Hypothalamus (tissue), 51 donors: ENCODE measurements at regions not wholly inside any gene's neighbourhood (a gene's known extent, or its start where the extent isn't known, plus 50 kb on each side); places are given as distances from the start of the nearest gene placed in this dataset.
"Not testable (repeated sequence)": the region's sequence is repeated elsewhere in the genome, so short reads cannot be mapped to it uniquely, and the experiment has no call there.

ENCODE experiments used
- DNase-seq, 51 donors: peaks; one replicate each; lab custom pipeline; 2025; lab: John Stamatoyannopoulos, UW

- not testable (repeated sequence) for DNase-seq
Measured at GRCh38 chr11:101216091-101216490, 86.5 kb upstream of the PGR start.

GRCh38 chr11:101215069-101215468 is 85.5 kb upstream of the PGR start:
- DNase-seq = no peak

GRCh38 chr11:101211407-101211975 is 81.9 kb upstream of the PGR start:
- no peak for DNase-seq

GRCh38 chr11:101202614-101203013 is 73.0 kb upstream of the PGR start:
- DNase-seq = no peak

GRCh38 chr11:101199416-101199815 is 69.8 kb upstream of the PGR start:
- no peak for DNase-seq

GRCh38 chr11:101195294-101195693 is 65.7 kb upstream of the PGR start:
- no peak for DNase-seq

- DNase-seq = peak in 1 of 51 donors; percentile 0
Measured at GRCh38 chr11:101188801-101189200, 59.2 kb upstream of the PGR start.

- no peak for DNase-seq
Measured at GRCh38 chr11:101188173-101188572, 58.6 kb upstream of the PGR start.

- DNase-seq = no peak
Measured at GRCh38 chr11:101187748-101188147, 58.1 kb upstream of the PGR start.

GRCh38 chr11:101185985-101186384 is 56.4 kb upstream of the PGR start:
- DNase-seq = no peak

- DNase-seq = no peak
Measured at GRCh38 chr11:101182467-101182866, 52.9 kb upstream of the PGR start.

GRCh38 chr11:101180481-101180880 is 50.9 kb upstream of the PGR start:
- DNase-seq = peak in 2 of 51 donors; percentile 2 to 7
